Duodenal mucosa (tissue), 2 donors: ENCODE measurements at regions not wholly inside any gene's neighbourhood (a gene's known extent, or its start where the extent isn't known, plus 50 kb on each side); places are given as distances from the start of the nearest gene placed in this dataset.

ENCODE experiments used
- H3K27ac ChIP-seq: one replicate; pipeline ENCODE4 v1.7.0; 2013; ENCODE audit warnings: low read depth, low read length
- H3K27me3 ChIP-seq, 2 donors: one replicate each; pipeline ENCODE4 v1.7.0; 2013; ENCODE audit warnings: low read length in 2 of 2, control low read depth in 1 of 2; ENCODE audit not compliant: insufficient read depth in 2 of 2, control insufficient read depth in 1 of 2
- H3K36me3 ChIP-seq, 2 donors: one replicate each; pipeline ENCODE4 v1.7.0; 2013; ENCODE audit warnings: low read length in 2 of 2, control low read depth in 1 of 2; ENCODE audit not compliant: insufficient read depth in 2 of 2, control insufficient read depth in 1 of 2
- H3K4me1 ChIP-seq, 2 donors: one replicate each; pipeline ENCODE4 v1.7.0; 2013; ENCODE audit warnings: low read length in 2 of 2, control low read depth in 1 of 2; ENCODE audit not compliant: insufficient read depth in 2 of 2, control insufficient read depth in 1 of 2
- H3K4me3 ChIP-seq, 2 donors: one replicate each; pipeline ENCODE4 v1.7.0; 2013; ENCODE audit warnings: low read length in 2 of 2, low read depth in 1 of 2
- H3K9ac ChIP-seq, 2 donors: one replicate each; pipeline ENCODE4 v1.7.0; 2013; ENCODE audit warnings: low read length in 2 of 2, low read depth in 1 of 2
- H3K9me3 ChIP-seq, 2 donors: one replicate each; pipeline ENCODE4 v1.7.0; 2013; ENCODE audit warnings: low read length in 2 of 2, control low read depth in 1 of 2; ENCODE audit not compliant: control insufficient read depth in 1 of 2

DNA sequence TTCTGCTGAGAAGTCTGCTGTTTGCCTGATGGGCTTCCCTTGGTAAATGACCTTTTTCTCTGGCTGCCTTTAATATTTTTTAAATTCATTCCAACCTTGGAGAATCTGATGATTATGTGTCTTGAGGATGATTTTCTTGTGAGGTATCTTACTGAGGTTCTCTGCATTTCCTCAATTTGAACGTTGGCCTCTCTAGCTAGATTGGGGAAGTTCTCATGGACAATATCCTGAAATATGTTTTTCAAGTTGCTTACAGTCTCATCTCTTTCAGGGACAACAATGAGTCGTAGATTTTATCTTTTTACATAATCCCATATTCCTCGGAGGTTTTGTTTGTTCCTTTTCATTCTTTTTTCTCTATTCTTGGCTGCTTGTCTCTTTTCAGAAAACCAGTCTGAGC is 208.4 kb downstream of the KIF20B start:
- H3K9me3 ChIP-seq = no peaks in the 10 kb centered on the region
- H3K36me3 ChIP-seq = no peaks in the 10 kb centered on the region
- H3K9ac ChIP-seq = no peak overlapping the region
- no peaks in the 10 kb centered on the region for H3K4me1 ChIP-seq
- no peaks in the 10 kb centered on the region for H3K27me3 ChIP-seq
- no peak overlapping the region for H3K4me3 ChIP-seq
- no peak overlapping the region for H3K27ac ChIP-seq

DNA sequence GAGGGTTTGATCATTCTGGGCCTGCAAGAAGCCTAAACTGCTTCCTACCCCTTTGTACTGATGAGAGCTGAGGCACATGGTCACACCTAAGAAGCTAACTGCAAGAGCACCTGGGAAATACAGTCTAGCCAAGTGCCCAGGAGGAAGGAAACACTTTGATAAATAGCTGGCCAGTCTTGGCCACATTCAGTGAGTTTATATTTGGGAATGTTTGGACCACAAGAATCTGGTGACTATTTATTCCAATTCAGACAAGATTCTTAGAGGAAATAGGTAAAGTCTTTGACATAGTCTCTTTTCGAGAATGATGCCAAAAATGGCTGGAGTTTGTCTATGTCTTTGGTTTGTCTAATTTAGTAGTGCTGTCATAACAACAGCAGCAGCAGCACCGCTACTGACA is 213.6 kb downstream of the KIF20B start:
- H3K4me1 ChIP-seq = no peaks in the 10 kb centered on the region
- no peaks in the 10 kb centered on the region for H3K27me3 ChIP-seq
- no peak overlapping the region for H3K4me3 ChIP-seq
- no peak overlapping the region for H3K9ac ChIP-seq
- no peaks in the 10 kb centered on the region for H3K36me3 ChIP-seq
- H3K27ac ChIP-seq = no peak overlapping the region
- H3K9me3 ChIP-seq = no peaks in the 10 kb centered on the region

DNA sequence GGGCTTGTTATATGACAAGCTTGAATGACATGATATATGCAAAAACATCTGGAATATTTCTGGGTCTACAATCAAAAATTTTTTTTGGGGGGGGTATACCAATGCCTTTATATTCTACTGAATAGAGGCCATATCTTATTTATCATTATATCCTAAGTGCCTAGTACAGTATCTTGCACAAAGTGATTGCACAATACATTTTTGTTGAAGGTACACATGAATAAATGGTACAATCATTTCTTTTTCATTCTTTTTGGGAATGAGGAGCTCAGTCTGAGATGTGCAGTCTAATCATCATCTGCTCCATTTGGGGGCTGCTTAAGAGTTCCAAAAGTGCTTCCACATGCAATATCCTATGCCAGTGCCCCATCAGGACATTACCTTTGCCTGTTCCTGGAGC is 214.6 kb downstream of the KIF20B start:
- no peaks in the 10 kb centered on the region for H3K4me1 ChIP-seq
- no peak overlapping the region for H3K27ac ChIP-seq
- no peak overlapping the region for H3K9ac ChIP-seq
- no peaks in the 10 kb centered on the region for H3K9me3 ChIP-seq
- no peak overlapping the region for H3K4me3 ChIP-seq
- H3K36me3 ChIP-seq = no peaks in the 10 kb centered on the region
- H3K27me3 ChIP-seq = no peaks in the 10 kb centered on the region

GRCh38 chr10:89916468-89917215 is 215.3 kb downstream of the KIF20B start:
- Histone ChIP-seq H3K4me1 (no peaks in the 10 kb centered on the region), H3K9ac (no peak overlapping the region), H3K36me3 (no peaks in the 10 kb centered on the region), H3K27me3 (no peaks in the 10 kb centered on the region), H3K9me3 (no peaks in the 10 kb centered on the region), H3K27ac (no peak overlapping the region), H3K4me3 (no peak overlapping the region)

DNA sequence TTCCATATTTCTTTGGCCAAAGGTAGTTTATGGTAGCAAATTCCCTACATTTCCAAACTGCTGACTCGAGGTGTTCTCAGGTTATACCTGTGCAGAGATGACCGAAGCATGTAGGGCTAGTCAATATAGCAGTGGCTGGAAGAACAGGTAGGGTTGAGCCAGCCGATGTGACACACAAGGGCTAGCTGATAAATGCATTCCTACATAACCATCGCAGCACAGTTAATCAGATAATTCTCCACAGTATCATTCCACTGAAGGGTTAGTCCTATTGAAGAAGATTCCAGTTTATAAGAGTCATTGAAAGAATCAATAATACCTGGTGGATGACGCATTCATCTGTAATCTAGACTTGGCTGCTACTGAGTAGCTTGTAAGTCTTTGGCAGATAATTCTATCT is 220.0 kb downstream of the KIF20B start:
- Histone ChIP-seq H3K9ac (no peak overlapping the region), H3K36me3 (no peaks in the 10 kb centered on the region), H3K27ac (no peak overlapping the region), H3K27me3 (no peaks in the 10 kb centered on the region), H3K4me1 (no peaks in the 10 kb centered on the region), H3K9me3 (no peaks in the 10 kb centered on the region), H3K4me3 (no peak overlapping the region)

GRCh38 chr10:89923661-89924060 is 222.3 kb downstream of the KIF20B start:
- Histone ChIP-seq H3K4me3 (no peak overlapping the region), H3K36me3 (no peaks in the 10 kb centered on the region), H3K9me3 (no peaks in the 10 kb centered on the region), H3K4me1 (no peaks in the 10 kb centered on the region), H3K9ac (no peak overlapping the region), H3K27ac (no peak overlapping the region), H3K27me3 (no peaks in the 10 kb centered on the region)

- H3K27ac ChIP-seq = no peak overlapping the region
Measured at GRCh38 chr10:89924261-89924660, 222.9 kb downstream of the KIF20B start.

GRCh38 chr10:89926736-89927135 is 225.3 kb downstream of the KIF20B start:
- Histone ChIP-seq H3K9ac (no peak overlapping the region), H3K27ac (no peak overlapping the region), H3K9me3 (no peaks in the 10 kb centered on the region), H3K4me3 (no peak overlapping the region), H3K4me1 (no peaks in the 10 kb centered on the region), H3K36me3 (no peaks in the 10 kb centered on the region), H3K27me3 (no peaks in the 10 kb centered on the region)

More at GRCh38 chr10:89924261-89924660, 222.9 kb downstream of the KIF20B start:
- Histone ChIP-seq H3K27me3 (no peaks in the 10 kb centered on the region), H3K36me3 (no peaks in the 10 kb centered on the region), H3K9ac (no peak overlapping the region), H3K9me3 (no peaks in the 10 kb centered on the region), H3K4me3 (no peak overlapping the region), H3K4me1 (no peaks in the 10 kb centered on the region)

DNA sequence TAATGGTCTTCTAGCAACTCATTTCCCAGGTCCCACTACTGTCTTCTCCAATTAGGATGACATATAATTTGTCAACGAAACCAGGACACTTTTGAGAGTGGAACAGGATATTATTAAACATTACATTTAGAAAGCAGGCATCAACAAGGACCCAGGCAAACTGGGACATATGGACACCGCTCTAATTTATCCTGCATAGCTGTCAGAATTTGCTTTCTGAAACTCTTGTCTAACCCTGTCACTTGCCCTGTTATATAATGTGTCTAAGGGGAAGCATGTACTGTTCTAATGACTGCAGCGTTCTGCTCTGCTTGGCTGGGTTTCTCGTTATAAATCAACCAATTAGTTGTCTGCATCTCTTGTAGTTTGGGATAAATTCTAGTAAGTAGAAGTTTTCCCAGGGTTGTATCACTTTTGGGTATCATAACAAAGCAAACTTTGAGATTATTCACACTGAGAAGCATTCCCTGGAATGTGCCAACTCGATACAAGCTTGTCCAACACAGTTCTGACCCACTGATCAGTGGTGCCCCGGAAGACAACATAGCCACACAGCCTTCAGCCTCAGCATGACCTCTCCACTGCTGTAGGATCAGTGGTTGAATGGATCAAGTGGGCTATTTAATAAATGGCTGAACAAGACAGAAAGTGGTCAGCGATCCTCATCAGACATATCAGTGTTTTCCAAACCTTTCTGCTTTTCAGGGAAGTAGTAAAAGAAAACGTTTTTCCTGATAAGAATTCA is 228.1 kb downstream of the KIF20B start:
- no peaks in the 10 kb centered on the region for H3K4me1 ChIP-seq
- no peak overlapping the region for H3K4me3 ChIP-seq
- no peaks in the 10 kb centered on the region for H3K27me3 ChIP-seq
- no peaks in the 10 kb centered on the region for H3K9me3 ChIP-seq
- no peak overlapping the region for H3K27ac ChIP-seq
- H3K9ac ChIP-seq = no peak overlapping the region
- H3K36me3 ChIP-seq = no peaks in the 10 kb centered on the region

- H3K9me3 ChIP-seq = no peaks in the 10 kb centered on the region
- H3K27me3 ChIP-seq = no peaks in the 10 kb centered on the region
- no peak overlapping the region for H3K4me3 ChIP-seq
- no peak overlapping the region for H3K27ac ChIP-seq
- no peaks in the 10 kb centered on the region for H3K36me3 ChIP-seq
- H3K4me1 ChIP-seq = no peaks in the 10 kb centered on the region
- no peak overlapping the region for H3K9ac ChIP-seq
Measured at GRCh38 chr10:89937494-89937893, 236.1 kb downstream of the KIF20B start.
